Endothelial cell of umbilical vein (primary cell): ENCODE measurements at regions not wholly inside any gene's neighbourhood (a gene's known extent, or its start where the extent isn't known, plus 50 kb on each side); places are given as distances from the start of the nearest gene placed in this dataset.

Experiments
- EZH2 ChIP-seq: IDR thresholded peaks from 2 replicates; pipeline ENCODE4 v1.6.1; 2012; ENCODE audit warnings: borderline replicate concordance, low read depth, mild to moderate bottlenecking, moderate library complexity, low read length, inconsistent platforms; ENCODE audit not compliant: severe bottlenecking
- GATA2 ChIP-seq: IDR thresholded peaks from 2 replicates; pipeline ENCODE4 v1.7.0; 2011; ENCODE audit warnings: low read depth, mild to moderate bottlenecking, moderate library complexity, mixed read lengths, low read length; ENCODE audit not compliant: insufficient read length, insufficient read depth
- MYC ChIP-seq: IDR thresholded peaks from one replicate; pipeline ENCODE4 v1.6.1; 2011; ENCODE audit warnings: mild to moderate bottlenecking, low read depth, low read length
- POLR2A ChIP-seq: IDR thresholded peaks from 2 replicates; pipeline ENCODE4 v1.6.1; 2012; ENCODE audit warnings: low read depth, mild to moderate bottlenecking, control low read depth, low read length
- POLR2AphosphoS5 ChIP-seq: IDR thresholded peaks from 2 replicates; pipeline ENCODE4 v1.6.1; 2012; ENCODE audit warnings: low read depth, mild to moderate bottlenecking, control low read depth, low read length, moderate library complexity; ENCODE audit not compliant: insufficient read depth
- TF ChIP-seq, protein P1 (sequence below), 2 donors: IDR thresholded peaks; 1 replicate in 1 of 2; 2 replicates in 1 of 2; pipeline ENCODE4 v1.5.1; 2011; ENCODE audit warnings: low read length in 2 of 2, mild to moderate bottlenecking in 2 of 2, moderate library complexity in 2 of 2, control low read depth in 1 of 2, inconsistent platforms in 1 of 2, low read depth in 1 of 2; ENCODE audit not compliant: insufficient read depth in 1 of 2; ENCODE audit errors: extremely low read depth in 1 of 2

DNA sequence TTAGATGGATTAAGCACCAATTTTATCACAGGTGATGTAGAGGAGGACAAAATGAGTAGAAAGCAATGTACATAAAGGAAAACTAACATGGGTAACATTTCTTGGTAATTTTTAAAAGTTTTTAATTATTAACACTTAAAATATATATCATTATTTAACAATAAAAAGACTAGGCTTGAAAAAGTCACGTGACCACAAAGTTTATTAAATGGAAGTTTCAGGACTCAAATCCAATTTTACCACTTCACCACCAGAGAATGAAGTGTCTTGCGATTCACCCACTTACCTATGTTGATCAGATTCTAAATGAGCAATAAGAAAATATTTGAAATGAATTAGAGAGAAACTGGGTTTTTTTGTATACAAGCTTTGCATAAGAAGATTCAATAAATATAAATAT lies 721.3 kb downstream of the GBE1 start:
- TF ChIP-seq GATA2 = no peak
- no peak for TF ChIP-seq POLR2A
- TF ChIP-seq, protein P1, sequence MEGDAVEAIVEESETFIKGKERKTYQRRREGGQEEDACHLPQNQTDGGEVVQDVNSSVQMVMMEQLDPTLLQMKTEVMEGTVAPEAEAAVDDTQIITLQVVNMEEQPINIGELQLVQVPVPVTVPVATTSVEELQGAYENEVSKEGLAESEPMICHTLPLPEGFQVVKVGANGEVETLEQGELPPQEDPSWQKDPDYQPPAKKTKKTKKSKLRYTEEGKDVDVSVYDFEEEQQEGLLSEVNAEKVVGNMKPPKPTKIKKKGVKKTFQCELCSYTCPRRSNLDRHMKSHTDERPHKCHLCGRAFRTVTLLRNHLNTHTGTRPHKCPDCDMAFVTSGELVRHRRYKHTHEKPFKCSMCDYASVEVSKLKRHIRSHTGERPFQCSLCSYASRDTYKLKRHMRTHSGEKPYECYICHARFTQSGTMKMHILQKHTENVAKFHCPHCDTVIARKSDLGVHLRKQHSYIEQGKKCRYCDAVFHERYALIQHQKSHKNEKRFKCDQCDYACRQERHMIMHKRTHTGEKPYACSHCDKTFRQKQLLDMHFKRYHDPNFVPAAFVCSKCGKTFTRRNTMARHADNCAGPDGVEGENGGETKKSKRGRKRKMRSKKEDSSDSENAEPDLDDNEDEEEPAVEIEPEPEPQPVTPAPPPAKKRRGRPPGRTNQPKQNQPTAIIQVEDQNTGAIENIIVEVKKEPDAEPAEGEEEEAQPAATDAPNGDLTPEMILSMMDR (IDR thresholded peaks at IDR 0.05; ENCODE audit: extremely low read depth in 1 of 2, insufficient read depth in 1 of 2, low read depth in 1 of 2, low read length in 2 of 2) = no peak
- TF ChIP-seq POLR2AphosphoS5 = no peak
- no peak for TF ChIP-seq EZH2
- TF ChIP-seq MYC = no peak
